Endothelial cell of umbilical vein (primary cell): ENCODE measurements at regions not wholly inside any gene's neighbourhood (a gene's known extent, or its start where the extent isn't known, plus 50 kb on each side); places are given as distances from the start of the nearest gene placed in this dataset.

Experiments used
- CTCF ChIP-seq, 2 donors: IDR thresholded peaks; 1 replicate in 1 of 2; 2 replicates in 1 of 2; pipeline ENCODE4 v1.5.1; 2011; ENCODE audit warnings: low read length in 2 of 2, mild to moderate bottlenecking in 2 of 2, moderate library complexity in 2 of 2, control low read depth in 1 of 2, inconsistent platforms in 1 of 2, low read depth in 1 of 2; ENCODE audit not compliant: insufficient read depth in 1 of 2; ENCODE audit errors: extremely low read depth in 1 of 2
- EZH2 ChIP-seq: IDR thresholded peaks from 2 replicates; pipeline ENCODE4 v1.6.1; 2012; ENCODE audit warnings: borderline replicate concordance, low read depth, mild to moderate bottlenecking, moderate library complexity, low read length, inconsistent platforms; ENCODE audit not compliant: severe bottlenecking
- MYC ChIP-seq: IDR thresholded peaks from one replicate; pipeline ENCODE4 v1.6.1; 2011; ENCODE audit warnings: mild to moderate bottlenecking, low read depth, low read length
- POLR2A ChIP-seq: IDR thresholded peaks from 2 replicates; pipeline ENCODE4 v1.6.1; 2012; ENCODE audit warnings: low read depth, mild to moderate bottlenecking, control low read depth, low read length
- POLR2AphosphoS5 ChIP-seq: IDR thresholded peaks from 2 replicates; pipeline ENCODE4 v1.6.1; 2012; ENCODE audit warnings: low read depth, mild to moderate bottlenecking, control low read depth, low read length, moderate library complexity; ENCODE audit not compliant: insufficient read depth

- TF ChIP-seq POLR2A (no peak), CTCF (IDR thresholded peaks at IDR 0.05; ENCODE audit: extremely low read depth in 1 of 2, insufficient read depth in 1 of 2, low read depth in 1 of 2, low read length in 2 of 2) (no peak), MYC (no peak), POLR2AphosphoS5 (no peak), EZH2 (no peak)
These were observed 1279.2 kb upstream of the AUTS2 start for GRCh38 chr7:68319061-68319460.
